ENCODE measurements at regions not wholly inside any gene's neighbourhood (a gene's known extent, or its start where the extent isn't known, plus 50 kb on each side); places are given as distances from the start of the nearest gene placed in this dataset.

GRCh38 chr9:119818726-119819435 is 449.6 kb upstream of the BRINP1 start:
- CTCF ChIA-PET: no interaction called here
- no TSS peak for BruUV-seq (replicated peaks)
- DNase-seq (ENCODE audit: low spot score): no peak
- POLR2A ChIA-PET (ENCODE audit: low non-redundant PET): no interaction called here
- Histone ChIP-seq H3K4me3 (ENCODE audit: low read depth, low read length, poor library complexity, severe bottlenecking) (no peak overlapping the region), H3K27ac (ENCODE audit: low read depth, low read length, poor library complexity, severe bottlenecking) (no peak overlapping the region), H3K4me1 (ENCODE audit: insufficient read depth, low read length, poor library complexity, severe bottlenecking) (no peaks in the 10 kb centered on the region), H3K9me3 (ENCODE audit: low read depth, low read length, poor library complexity, severe bottlenecking) (no peaks in the 10 kb centered on the region), H3K36me3 (ENCODE audit: insufficient read depth, low read length, poor library complexity, severe bottlenecking) (no peaks in the 10 kb centered on the region), H3K27me3 (replicated peaks; ENCODE audit: insufficient read depth, low read depth, low read length, poor library complexity) (no peaks in the 10 kb centered on the region)
- intact Hi-C loops (cut with micrococcal nuclease; ENCODE audit: unreplicated experiment): no loop called here
- TF ChIP-seq CTCF (conservative IDR thresholded peaks at IDR 0.05; ENCODE audit: low read depth, low read length): no peak
- TF ChIP-seq EZH2 (IDR thresholded peaks at IDR 0.05; ENCODE audit: borderline replicate concordance, low read depth, low read length, poor library complexity, severe bottlenecking): no peak

GRCh38 chr9:119810645-119811429 is 441.6 kb upstream of the BRINP1 start:
- TF ChIP-seq EZH2 (IDR thresholded peaks at IDR 0.05; ENCODE audit: borderline replicate concordance, low read depth, low read length, poor library complexity, severe bottlenecking): no peak
- no peak for TF ChIP-seq CTCF (conservative IDR thresholded peaks at IDR 0.05; ENCODE audit: low read depth, low read length)
- no peaks in the 10 kb centered on the region for H3K27me3 ChIP-seq (replicated peaks; ENCODE audit: insufficient read depth, low read depth, low read length, poor library complexity)
- H3K36me3 ChIP-seq (ENCODE audit: insufficient read depth, low read length, poor library complexity, severe bottlenecking): no peaks in the 10 kb centered on the region
- H3K27ac ChIP-seq (ENCODE audit: low read depth, low read length, poor library complexity, severe bottlenecking): no peak overlapping the region
- H3K4me3 ChIP-seq (ENCODE audit: low read depth, low read length, poor library complexity, severe bottlenecking): no peak overlapping the region
- no peaks in the 10 kb centered on the region for H3K4me1 ChIP-seq (ENCODE audit: insufficient read depth, low read length, poor library complexity, severe bottlenecking)
- no TSS peak for BruUV-seq (replicated peaks)
- POLR2A ChIA-PET (ENCODE audit: low non-redundant PET): no interaction called here
- CTCF ChIA-PET: no interaction called here
- DNase-seq (ENCODE audit: low spot score): no peak
- no peaks in the 10 kb centered on the region for H3K9me3 ChIP-seq (ENCODE audit: low read depth, low read length, poor library complexity, severe bottlenecking)
- intact Hi-C loops (cut with micrococcal nuclease; ENCODE audit: unreplicated experiment): no loop called here

GRCh38 chr9:119803679-119804078 is 434.4 kb upstream of the BRINP1 start:
- CTCF ChIA-PET: no interaction called here
- TF ChIP-seq EZH2 (IDR thresholded peaks at IDR 0.05; ENCODE audit: borderline replicate concordance, low read depth, low read length, poor library complexity, severe bottlenecking): no peak
- no peak for TF ChIP-seq CTCF (conservative IDR thresholded peaks at IDR 0.05; ENCODE audit: low read depth, low read length)
- Histone ChIP-seq H3K27me3 (replicated peaks; ENCODE audit: insufficient read depth, low read depth, low read length, poor library complexity) (no peaks in the 10 kb centered on the region), H3K36me3 (ENCODE audit: insufficient read depth, low read length, poor library complexity, severe bottlenecking) (no peaks in the 10 kb centered on the region), H3K4me3 (ENCODE audit: low read depth, low read length, poor library complexity, severe bottlenecking) (no peak overlapping the region), H3K9me3 (ENCODE audit: low read depth, low read length, poor library complexity, severe bottlenecking) (no peaks in the 10 kb centered on the region), H3K27ac (ENCODE audit: low read depth, low read length, poor library complexity, severe bottlenecking) (no peak overlapping the region), H3K4me1 (ENCODE audit: insufficient read depth, low read length, poor library complexity, severe bottlenecking) (no peaks in the 10 kb centered on the region)
- BruUV-seq (replicated peaks): no TSS peak
- POLR2A ChIA-PET (ENCODE audit: low non-redundant PET): no interaction called here
- DNase-seq (ENCODE audit: low spot score): no peak
- intact Hi-C loops (cut with micrococcal nuclease; ENCODE audit: unreplicated experiment): no loop called here
